GM12878 (cell line): ENCODE measurements at regions not wholly inside any gene's neighbourhood (a gene's known extent, or its start where the extent isn't known, plus 50 kb on each side); places are given as distances from the start of the nearest gene placed in this dataset.

Source experiments
- ATF2 ChIP-seq: IDR thresholded peaks from 2 replicates; pipeline ENCODE4 v1.6.1; 2012; ENCODE audit warnings: low read length, inconsistent platforms
- CHD1 ChIP-seq: IDR thresholded peaks from 2 replicates; pipeline ENCODE4 v1.6.1; 2012; ENCODE audit warnings: low read depth, low read length, improper control_type of control experiment
- EP300 ChIP-seq, 2 experiments: fragments of 150-350 bp in 1 of 2; IDR thresholded peaks; 2 replicates each; pipeline ENCODE4 v1.6.1; 2011 to 2012; ENCODE audit warnings: low read depth in 2 of 2, low read length in 2 of 2, borderline replicate concordance in 1 of 2, improper control_type of control experiment in 1 of 2, inconsistent platforms in 1 of 2; ENCODE audit not compliant: control insufficient read depth in 1 of 2
- POLR2AphosphoS2 ChIP-seq: IDR thresholded peaks from 2 replicates; pipeline ENCODE4 v1.6.1; 2011; ENCODE audit warnings: low read depth, mild to moderate bottlenecking, low read length, improper control_type of control experiment, moderate library complexity
- POLR2AphosphoS5 ChIP-seq: IDR thresholded peaks from 2 replicates; pipeline ENCODE4 v1.6.1; 2011; ENCODE audit warnings: mild to moderate bottlenecking, low read length, inconsistent platforms
- TARDBP ChIP-seq: IDR thresholded peaks from 2 replicates; pipeline ENCODE4 v1.6.1; 2016; ENCODE audit warnings: borderline replicate concordance
- ZNF24 ChIP-seq: fragments of 450-650 bp; IDR thresholded peaks from 2 replicates; pipeline ENCODE4 v1.6.1; 2017; ENCODE audit warnings: antibody characterized with exemption, mild to moderate bottlenecking
- ZSCAN29 ChIP-seq: fragments of 450-650 bp; IDR thresholded peaks from 2 replicates; pipeline ENCODE4 v1.6.1; 2017; ENCODE audit warnings: mild to moderate bottlenecking, moderate library complexity
- TF ChIP-seq, protein P1 (sequence below): IDR thresholded peaks from 2 replicates; pipeline ENCODE4 v1.6.1; 2012; ENCODE audit warnings: low read depth, low read length, improper control_type of control experiment

- TF ChIP-seq ZSCAN29 (no peak), EP300 (IDR thresholded peaks at IDR 0.05; ENCODE audit: borderline replicate concordance in 1 of 2, control insufficient read depth in 1 of 2, low read depth in 2 of 2, low read length in 2 of 2) (no peak), ZNF24 (no peak), POLR2AphosphoS2 (no peak), ATF2 (no peak), TARDBP (no peak), POLR2AphosphoS5 (no peak), CHD1 (no peak)
- TF ChIP-seq, protein P1, sequence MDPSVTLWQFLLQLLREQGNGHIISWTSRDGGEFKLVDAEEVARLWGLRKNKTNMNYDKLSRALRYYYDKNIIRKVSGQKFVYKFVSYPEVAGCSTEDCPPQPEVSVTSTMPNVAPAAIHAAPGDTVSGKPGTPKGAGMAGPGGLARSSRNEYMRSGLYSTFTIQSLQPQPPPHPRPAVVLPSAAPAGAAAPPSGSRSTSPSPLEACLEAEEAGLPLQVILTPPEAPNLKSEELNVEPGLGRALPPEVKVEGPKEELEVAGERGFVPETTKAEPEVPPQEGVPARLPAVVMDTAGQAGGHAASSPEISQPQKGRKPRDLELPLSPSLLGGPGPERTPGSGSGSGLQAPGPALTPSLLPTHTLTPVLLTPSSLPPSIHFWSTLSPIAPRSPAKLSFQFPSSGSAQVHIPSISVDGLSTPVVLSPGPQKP, result no peak
Observed at GRCh38 chr3:10557250-10557649, 51.9 kb upstream of the ATP2B2 start.
